MM.1S (cell line): ENCODE measurements at regions not wholly inside any gene's neighbourhood (a gene's known extent, or its start where the extent isn't known, plus 50 kb on each side); places are given as distances from the start of the nearest gene placed in this dataset.

Experiments used
- EZH2 ChIP-seq: fragments of 300-600 bp; sonication (generic); optimal IDR thresholded peaks from 2 replicates; pipeline ENCODE3; 2017; ENCODE audit warnings: low read depth, mild to moderate bottlenecking, antibody characterized with exemption, low read length, mixed read lengths
- TF ChIP-seq, protein P1 (sequence below): fragments of 300-600 bp; sonication (generic); IDR thresholded peaks from 2 replicates; pipeline ENCODE4 v1.5.1; 2016; ENCODE audit warnings: antibody characterized with exemption, low read length, mixed read lengths

DNA sequence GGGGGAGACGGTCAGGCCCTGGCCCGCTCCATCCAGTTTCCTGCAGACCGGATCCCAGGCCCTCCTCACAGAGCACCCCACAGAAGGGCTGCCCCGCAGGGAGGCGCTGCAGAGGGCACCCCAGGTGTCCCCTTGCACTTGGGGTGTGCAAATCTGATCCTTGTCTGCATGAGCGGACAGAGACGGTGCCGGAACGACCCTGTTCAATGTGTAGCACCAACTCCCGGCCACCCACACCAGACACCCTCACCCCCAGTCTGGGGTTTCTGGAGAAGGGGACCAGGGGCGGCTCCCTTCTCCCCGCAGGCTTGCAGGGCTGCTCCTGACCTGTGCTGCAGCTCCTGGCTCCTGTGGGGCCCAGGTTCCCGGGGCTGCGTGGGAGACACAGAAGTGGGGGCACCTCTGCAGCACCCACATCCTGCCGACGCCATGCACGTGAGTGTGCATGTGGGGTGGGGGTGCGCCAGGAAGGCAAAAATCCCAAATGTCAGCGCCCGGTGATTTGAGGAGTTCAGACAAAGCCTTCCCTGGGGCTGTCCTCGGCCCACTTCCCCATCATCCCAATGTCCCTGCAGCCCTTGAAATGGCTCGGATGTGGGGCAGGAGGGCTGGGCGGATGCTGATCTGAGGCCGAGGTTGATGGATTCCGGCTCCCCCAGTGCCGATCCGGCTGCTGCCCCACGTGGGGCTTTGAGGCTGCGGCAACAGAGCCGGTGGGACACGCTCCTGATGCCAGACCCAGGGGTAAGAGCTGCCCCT, 85.3 kb upstream of the BHLHE23 start:
- TF ChIP-seq, protein P1, sequence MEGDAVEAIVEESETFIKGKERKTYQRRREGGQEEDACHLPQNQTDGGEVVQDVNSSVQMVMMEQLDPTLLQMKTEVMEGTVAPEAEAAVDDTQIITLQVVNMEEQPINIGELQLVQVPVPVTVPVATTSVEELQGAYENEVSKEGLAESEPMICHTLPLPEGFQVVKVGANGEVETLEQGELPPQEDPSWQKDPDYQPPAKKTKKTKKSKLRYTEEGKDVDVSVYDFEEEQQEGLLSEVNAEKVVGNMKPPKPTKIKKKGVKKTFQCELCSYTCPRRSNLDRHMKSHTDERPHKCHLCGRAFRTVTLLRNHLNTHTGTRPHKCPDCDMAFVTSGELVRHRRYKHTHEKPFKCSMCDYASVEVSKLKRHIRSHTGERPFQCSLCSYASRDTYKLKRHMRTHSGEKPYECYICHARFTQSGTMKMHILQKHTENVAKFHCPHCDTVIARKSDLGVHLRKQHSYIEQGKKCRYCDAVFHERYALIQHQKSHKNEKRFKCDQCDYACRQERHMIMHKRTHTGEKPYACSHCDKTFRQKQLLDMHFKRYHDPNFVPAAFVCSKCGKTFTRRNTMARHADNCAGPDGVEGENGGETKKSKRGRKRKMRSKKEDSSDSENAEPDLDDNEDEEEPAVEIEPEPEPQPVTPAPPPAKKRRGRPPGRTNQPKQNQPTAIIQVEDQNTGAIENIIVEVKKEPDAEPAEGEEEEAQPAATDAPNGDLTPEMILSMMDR, result no peak
- TF ChIP-seq EZH2, result no peak
